ENCODE measurements at regions not wholly inside any gene's neighbourhood (a gene's known extent, or its start where the extent isn't known, plus 50 kb on each side); places are given as distances from the start of the nearest gene placed in this dataset.

- Histone ChIP-seq H2AFZ (ENCODE audit: low read depth) (no peak overlapping the region), H3K27ac (no peak overlapping the region), H3K4me3 (IDR thresholded peaks at IDR 0.05; ENCODE audit: insufficient read depth, low read depth, low read length) (no peak overlapping the region), H3K9ac (no peak overlapping the region), H4K20me1 (ENCODE audit: insufficient read depth) (no peaks in the 10 kb centered on the region), H3K79me2 (ENCODE audit: insufficient read depth, low read depth) (no peaks in the 10 kb centered on the region), H3K27me3 (ENCODE audit: insufficient read depth, low read depth) (no peaks in the 10 kb centered on the region), H3K36me3 (ENCODE audit: insufficient read depth) (no peaks in the 10 kb centered on the region), H3K4me1 (ENCODE audit: low read depth, poor library complexity, severe bottlenecking) (no peaks in the 10 kb centered on the region), H3K4me2 (no peak overlapping the region)
- no peak for TF ChIP-seq CTCF (conservative IDR thresholded peaks at IDR 0.05; ENCODE audit: low read depth, low read length)
Observed at GRCh38 chr1:213689260-213689659, 298.5 kb upstream of the PROX1 start.

GRCh38 chr1:213690341-213690917 is 297.3 kb upstream of the PROX1 start:
- Histone ChIP-seq H3K27me3 (ENCODE audit: insufficient read depth, low read depth) (no peaks in the 10 kb centered on the region), H3K9ac (no peak overlapping the region), H3K36me3 (ENCODE audit: insufficient read depth) (no peaks in the 10 kb centered on the region), H3K27ac (no peak overlapping the region), H3K79me2 (ENCODE audit: insufficient read depth, low read depth) (no peaks in the 10 kb centered on the region), H3K4me1 (ENCODE audit: low read depth, poor library complexity, severe bottlenecking) (no peaks in the 10 kb centered on the region), H3K4me3 (IDR thresholded peaks at IDR 0.05; ENCODE audit: insufficient read depth, low read depth, low read length) (no peak overlapping the region), H3K4me2 (no peak overlapping the region), H2AFZ (ENCODE audit: low read depth) (no peak overlapping the region), H4K20me1 (ENCODE audit: insufficient read depth) (no peaks in the 10 kb centered on the region)
- TF ChIP-seq CTCF (conservative IDR thresholded peaks at IDR 0.05; ENCODE audit: low read depth, low read length): no peak

- no peak overlapping the region for H3K27ac ChIP-seq
- H3K9ac ChIP-seq: no peak overlapping the region
- no peaks in the 10 kb centered on the region for H3K27me3 ChIP-seq (ENCODE audit: insufficient read depth, low read depth)
- no peak overlapping the region for H3K4me2 ChIP-seq
- H4K20me1 ChIP-seq (ENCODE audit: insufficient read depth): no peaks in the 10 kb centered on the region
- no peak overlapping the region for H2AFZ ChIP-seq (ENCODE audit: low read depth)
- no peaks in the 10 kb centered on the region for H3K36me3 ChIP-seq (ENCODE audit: insufficient read depth)
- no peak overlapping the region for H3K4me3 ChIP-seq (IDR thresholded peaks at IDR 0.05; ENCODE audit: insufficient read depth, low read depth, low read length)
- H3K79me2 ChIP-seq (ENCODE audit: insufficient read depth, low read depth): no peaks in the 10 kb centered on the region
- H3K4me1 ChIP-seq (ENCODE audit: low read depth, poor library complexity, severe bottlenecking): no peaks in the 10 kb centered on the region
- TF ChIP-seq CTCF (conservative IDR thresholded peaks at IDR 0.05; ENCODE audit: low read depth, low read length): no peak
Observed at GRCh38 chr1:213692321-213692720, 295.5 kb upstream of the PROX1 start.

- Histone ChIP-seq H3K4me1 (ENCODE audit: low read depth, poor library complexity, severe bottlenecking) (no peaks in the 10 kb centered on the region), H2AFZ (ENCODE audit: low read depth) (no peak overlapping the region), H3K4me3 (IDR thresholded peaks at IDR 0.05; ENCODE audit: insufficient read depth, low read depth, low read length) (no peak overlapping the region), H3K27me3 (ENCODE audit: insufficient read depth, low read depth) (no peaks in the 10 kb centered on the region), H3K4me2 (no peak overlapping the region), H4K20me1 (ENCODE audit: insufficient read depth) (no peaks in the 10 kb centered on the region), H3K36me3 (ENCODE audit: insufficient read depth) (no peaks in the 10 kb centered on the region), H3K79me2 (ENCODE audit: insufficient read depth, low read depth) (no peaks in the 10 kb centered on the region), H3K9ac (no peak overlapping the region), H3K27ac (no peak overlapping the region)
- no peak for TF ChIP-seq CTCF (conservative IDR thresholded peaks at IDR 0.05; ENCODE audit: low read depth, low read length)
Observed at GRCh38 chr1:213693864-213694263, 293.9 kb upstream of the PROX1 start.

Data from KMS-11 (cell line).